Coronary artery (tissue), 2 donors: ENCODE measurements at regions not wholly inside any gene's neighbourhood (a gene's known extent, or its start where the extent isn't known, plus 50 kb on each side); places are given as distances from the start of the nearest gene placed in this dataset.

Source experiments
- DNase-seq: peaks from one replicate; pipeline ENCODE4 v3.0.0-alpha.2; 2017; ENCODE audit warnings: low spot score
- H3K27ac ChIP-seq, 2 donors: fragments of 200-600 bp; sonication (generic); one replicate each; pipeline ENCODE4 v1.5.1; 2016 to 2019
- H3K4me3 ChIP-seq: fragments of 200-600 bp; sonication (generic); 2 replicates; pipeline ENCODE4 v1.5.1; 2016; ENCODE audit warnings: mild to moderate bottlenecking, moderate library complexity
- TF ChIP-seq, protein P1 (sequence below): fragments of 200-600 bp; sonication (generic); IDR thresholded peaks from one replicate; pipeline ENCODE4 v1.5.1; 2019; ENCODE audit warnings: antibody characterized with exemption

GRCh38 chr4:141309874-141310273 lies 89.2 kb downstream of the ZNF330 start:
- no peak overlapping the region for H3K4me3 ChIP-seq
- H3K27ac ChIP-seq, result no peak overlapping the region
- DNase-seq, result no peak
- TF ChIP-seq, protein P1, sequence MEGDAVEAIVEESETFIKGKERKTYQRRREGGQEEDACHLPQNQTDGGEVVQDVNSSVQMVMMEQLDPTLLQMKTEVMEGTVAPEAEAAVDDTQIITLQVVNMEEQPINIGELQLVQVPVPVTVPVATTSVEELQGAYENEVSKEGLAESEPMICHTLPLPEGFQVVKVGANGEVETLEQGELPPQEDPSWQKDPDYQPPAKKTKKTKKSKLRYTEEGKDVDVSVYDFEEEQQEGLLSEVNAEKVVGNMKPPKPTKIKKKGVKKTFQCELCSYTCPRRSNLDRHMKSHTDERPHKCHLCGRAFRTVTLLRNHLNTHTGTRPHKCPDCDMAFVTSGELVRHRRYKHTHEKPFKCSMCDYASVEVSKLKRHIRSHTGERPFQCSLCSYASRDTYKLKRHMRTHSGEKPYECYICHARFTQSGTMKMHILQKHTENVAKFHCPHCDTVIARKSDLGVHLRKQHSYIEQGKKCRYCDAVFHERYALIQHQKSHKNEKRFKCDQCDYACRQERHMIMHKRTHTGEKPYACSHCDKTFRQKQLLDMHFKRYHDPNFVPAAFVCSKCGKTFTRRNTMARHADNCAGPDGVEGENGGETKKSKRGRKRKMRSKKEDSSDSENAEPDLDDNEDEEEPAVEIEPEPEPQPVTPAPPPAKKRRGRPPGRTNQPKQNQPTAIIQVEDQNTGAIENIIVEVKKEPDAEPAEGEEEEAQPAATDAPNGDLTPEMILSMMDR, result no peak

- TF ChIP-seq, protein P1, result no peak
- no peak for DNase-seq
- Histone ChIP-seq H3K27ac (no peak overlapping the region), H3K4me3 (no peak overlapping the region)
These were observed 90.8 kb downstream of the ZNF330 start for GRCh38 chr4:141311246-141312204.

DNA sequence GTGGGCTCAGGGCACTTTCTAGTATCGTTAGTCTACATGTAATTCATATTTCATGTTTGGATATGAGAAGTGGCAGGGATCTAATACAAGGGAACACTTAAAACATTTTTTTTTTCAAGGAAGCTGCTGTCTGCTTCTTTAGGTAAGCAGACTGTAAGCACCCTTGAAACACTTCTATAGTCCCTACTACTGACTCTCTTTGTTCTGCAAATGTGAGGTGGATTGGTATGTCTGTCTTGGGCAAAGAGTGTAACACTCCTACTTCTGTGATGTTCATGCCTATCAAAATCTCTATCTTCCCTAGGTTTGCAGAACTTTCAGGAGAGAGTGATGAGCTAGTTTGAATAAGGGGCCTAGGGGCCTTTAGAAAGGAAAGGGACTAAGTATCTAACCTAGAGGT lies 93.9 kb downstream of the ZNF330 start:
- Histone ChIP-seq H3K4me3 (no peak overlapping the region), H3K27ac (no peak overlapping the region)
- no peak for DNase-seq
- TF ChIP-seq, protein P1, result no peak

DNA sequence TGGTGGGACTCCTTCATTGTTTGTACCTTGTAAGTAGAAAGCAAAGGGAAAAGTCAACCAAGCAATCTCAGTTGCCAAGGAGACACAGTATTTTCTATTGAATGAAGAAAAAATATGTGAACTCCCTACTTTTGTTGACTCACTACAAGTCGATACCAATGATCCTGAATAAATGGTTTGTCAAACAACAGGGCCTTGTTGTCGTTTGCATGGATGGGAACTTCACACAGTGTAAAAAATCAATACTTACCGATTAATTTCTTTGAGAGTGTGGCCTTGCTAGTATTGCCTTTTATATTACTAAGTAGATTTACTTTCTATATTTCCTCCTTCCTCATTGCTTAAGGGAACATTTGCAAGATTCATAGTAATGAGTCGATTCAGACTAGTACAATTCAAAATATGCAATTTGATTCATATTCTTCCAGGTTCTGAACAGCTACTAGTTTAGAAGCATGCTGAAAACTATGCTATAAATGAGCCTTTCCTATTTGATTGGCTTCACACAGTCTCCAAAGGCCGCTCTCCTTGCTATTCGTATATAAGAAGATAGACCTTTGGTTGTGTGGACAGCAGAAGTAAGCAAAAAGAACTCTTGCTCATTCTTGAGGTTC lies 108.0 kb downstream of the ZNF330 start:
- DNase-seq, result no peak
- no peak overlapping the region for H3K4me3 ChIP-seq
- H3K27ac ChIP-seq, result peak overlapping the region in 1 of 2 donors; percentile 8
- TF ChIP-seq, protein P1, result no peak

DNA sequence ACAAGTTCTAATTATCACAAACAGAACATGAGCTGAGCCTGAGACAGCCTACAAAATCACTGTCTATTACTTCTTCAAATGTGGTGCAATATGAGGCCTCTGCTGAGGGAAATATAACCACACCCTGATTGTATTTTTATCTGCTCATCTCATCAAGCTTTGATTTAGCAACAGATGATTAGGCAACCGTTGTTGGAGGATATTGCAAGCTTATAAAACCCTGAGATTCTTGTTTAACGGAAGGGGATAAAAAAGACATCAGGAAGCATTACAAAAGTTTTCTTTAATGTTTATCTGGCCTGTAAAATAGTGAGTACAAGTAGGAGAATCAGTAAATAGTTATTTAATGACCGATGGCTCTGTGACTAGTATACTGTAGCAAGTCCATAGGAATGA lies 108.5 kb downstream of the ZNF330 start:
- DNase-seq, result no peak
- H3K27ac ChIP-seq, result peak overlapping the region in 1 of 2 donors; percentile 13
- TF ChIP-seq, protein P1, result no peak
- no peak overlapping the region for H3K4me3 ChIP-seq

- no peak overlapping the region for H3K4me3 ChIP-seq
These were observed 109.9 kb downstream of the ZNF330 start for GRCh38 chr4:141330616-141331015.

More at GRCh38 chr4:141330616-141331015, 109.9 kb downstream of the ZNF330 start:
- no peak overlapping the region for H3K27ac ChIP-seq
- no peak for DNase-seq
- TF ChIP-seq, protein P1, result no peak
